ENCODE measurements at regions not wholly inside any gene's neighbourhood (a gene's known extent, or its start where the extent isn't known, plus 50 kb on each side); places are given as distances from the start of the nearest gene placed in this dataset.

DNA sequence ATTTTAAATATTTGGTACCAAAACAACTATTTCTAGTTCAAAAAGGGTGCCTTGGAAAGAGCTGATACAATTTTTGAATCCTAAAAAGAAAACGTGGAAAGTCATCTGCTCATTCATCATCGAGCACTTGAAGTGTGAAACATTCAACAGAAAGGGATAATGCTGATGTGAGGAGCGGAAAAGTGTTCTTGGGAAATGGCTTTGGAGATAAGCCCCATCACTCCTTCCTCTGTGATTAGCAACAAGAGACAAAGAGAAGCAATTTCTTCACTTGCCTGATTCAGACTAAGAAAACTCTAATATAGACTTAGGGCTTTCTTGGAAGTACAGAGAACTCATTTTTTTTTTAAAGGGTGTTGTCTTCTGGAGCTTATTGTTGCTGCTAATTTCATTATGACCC is 74.9 kb downstream of the C9orf152 start:
- CTCF ChIA-PET: interaction anchor here (1.0 to 1.8 kb wide), 2 partner anchors 10 to 230 kb away, joined by 5 to 7 read pairs; no protein-coding TSS in a partner anchor
- peaks cover 20% of the 10 kb centered on the region for H3K36me3 Mint-ChIP-seq

DNA sequence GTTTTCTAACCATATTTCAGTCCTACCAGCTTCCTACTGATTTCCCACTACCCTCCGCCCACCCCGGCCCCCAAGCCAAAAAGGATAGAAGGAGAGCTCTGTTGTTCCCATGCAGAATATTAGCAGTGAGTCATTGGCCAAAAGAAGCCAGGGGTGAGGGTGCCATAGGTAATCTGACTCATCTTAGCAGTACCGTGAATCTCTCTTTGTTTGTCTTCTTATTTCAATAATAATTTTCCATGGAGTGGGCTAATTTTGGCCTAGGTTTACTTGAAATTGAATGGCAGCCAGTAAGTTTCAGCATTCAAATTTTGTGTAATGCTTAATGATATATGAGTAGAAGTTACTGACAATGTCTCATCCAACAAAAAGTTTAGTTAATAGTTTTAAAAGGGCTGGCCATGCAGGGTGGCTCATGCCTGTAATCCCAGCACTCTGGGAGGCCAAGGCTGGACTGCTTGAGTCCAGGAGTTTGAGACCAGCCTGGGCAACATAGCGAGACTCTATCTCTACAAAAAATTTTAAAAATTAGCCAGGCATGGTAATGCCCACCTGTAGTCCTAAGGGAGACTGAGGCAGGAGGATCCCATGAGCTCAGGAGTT is 74.2 kb downstream of the C9orf152 start:
- Mint-ChIP-seq H3K27ac (no peak overlapping the region), H3K9me3 (no peaks in the 10 kb centered on the region), H3K4me1 (peaks cover 52% of the 10 kb centered on the region), H3K27me3 (ENCODE audit: low read depth) (peaks cover 3% of the 10 kb centered on the region), H3K36me3 (peaks cover 22% of the 10 kb centered on the region), H3K4me3 (no peak overlapping the region)
- POLR2A ChIA-PET: interaction anchor here (0.5 kb wide), 1 partner anchor 82 kb away, joined by 3 read pairs; no protein-coding TSS in a partner anchor
- DNase-seq (ENCODE audit: low spot score): no peak
- CTCF ChIA-PET: interaction anchor here (1.0 to 1.8 kb wide), 2 partner anchors 9 to 230 kb away, joined by 5 to 7 read pairs; no protein-coding TSS in a partner anchor
- no peak for ATAC-seq
- no peak for TF ChIP-seq NR1H2 (CRISPR knock-in tag; IDR thresholded peaks at IDR 0.05)
- no peak for TF ChIP-seq ZBTB21 (CRISPR knock-in tag; IDR thresholded peaks at IDR 0.05; ENCODE audit: borderline replicate concordance)
- no peak for TF ChIP-seq NFATC4 (CRISPR knock-in tag; IDR thresholded peaks at IDR 0.05)

More for the DNA sequence above, 74.9 kb downstream of the C9orf152 start:
- H3K27me3 Mint-ChIP-seq (ENCODE audit: low read depth): peaks cover 3% of the 10 kb centered on the region
- DNase-seq (ENCODE audit: low spot score): no peak
- H3K27ac Mint-ChIP-seq: no peak overlapping the region
- peaks cover 58% of the 10 kb centered on the region for H3K4me1 Mint-ChIP-seq
- ATAC-seq: no peak
- POLR2A ChIA-PET: no interaction called here
- no peaks in the 10 kb centered on the region for H3K9me3 Mint-ChIP-seq
- TF ChIP-seq NR3C1 (CRISPR knock-in tag; conservative IDR thresholded peaks at IDR 0.05; ENCODE audit: low read depth): no peak
- TF ChIP-seq, protein P1, sequence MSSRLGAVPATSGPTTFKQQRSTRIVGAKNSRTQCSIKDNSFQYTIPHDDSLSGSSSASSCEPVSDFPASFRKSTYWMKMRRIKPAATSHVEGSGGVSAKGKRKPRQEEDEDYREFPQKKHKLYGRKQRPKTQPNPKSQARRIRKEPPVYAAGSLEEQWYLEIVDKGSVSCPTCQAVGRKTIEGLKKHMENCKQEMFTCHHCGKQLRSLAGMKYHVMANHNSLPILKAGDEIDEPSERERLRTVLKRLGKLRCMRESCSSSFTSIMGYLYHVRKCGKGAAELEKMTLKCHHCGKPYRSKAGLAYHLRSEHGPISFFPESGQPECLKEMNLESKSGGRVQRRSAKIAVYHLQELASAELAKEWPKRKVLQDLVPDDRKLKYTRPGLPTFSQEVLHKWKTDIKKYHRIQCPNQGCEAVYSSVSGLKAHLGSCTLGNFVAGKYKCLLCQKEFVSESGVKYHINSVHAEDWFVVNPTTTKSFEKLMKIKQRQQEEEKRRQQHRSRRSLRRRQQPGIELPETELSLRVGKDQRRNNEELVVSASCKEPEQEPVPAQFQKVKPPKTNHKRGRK (CRISPR knock-in tag; IDR thresholded peaks at IDR 0.05; ENCODE audit: borderline replicate concordance): no peak
- TF ChIP-seq, protein P2, sequence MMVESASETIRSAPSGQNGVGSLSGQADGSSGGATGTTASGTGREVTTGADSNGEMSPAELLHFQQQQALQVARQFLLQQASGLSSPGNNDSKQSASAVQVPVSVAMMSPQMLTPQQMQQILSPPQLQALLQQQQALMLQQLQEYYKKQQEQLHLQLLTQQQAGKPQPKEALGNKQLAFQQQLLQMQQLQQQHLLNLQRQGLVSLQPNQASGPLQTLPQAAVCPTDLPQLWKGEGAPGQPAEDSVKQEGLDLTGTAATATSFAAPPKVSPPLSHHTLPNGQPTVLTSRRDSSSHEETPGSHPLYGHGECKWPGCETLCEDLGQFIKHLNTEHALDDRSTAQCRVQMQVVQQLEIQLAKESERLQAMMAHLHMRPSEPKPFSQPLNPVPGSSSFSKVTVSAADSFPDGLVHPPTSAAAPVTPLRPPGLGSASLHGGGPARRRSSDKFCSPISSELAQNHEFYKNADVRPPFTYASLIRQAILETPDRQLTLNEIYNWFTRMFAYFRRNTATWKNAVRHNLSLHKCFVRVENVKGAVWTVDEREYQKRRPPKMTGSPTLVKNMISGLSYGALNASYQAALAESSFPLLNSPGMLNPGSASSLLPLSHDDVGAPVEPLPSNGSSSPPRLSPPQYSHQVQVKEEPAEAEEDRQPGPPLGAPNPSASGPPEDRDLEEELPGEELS (CRISPR knock-in tag; IDR thresholded peaks at IDR 0.05): no peak
- TF ChIP-seq ZNF219 (CRISPR knock-in tag; IDR thresholded peaks at IDR 0.05; ENCODE audit: borderline replicate concordance): no peak
- no peak for TF ChIP-seq TCF7 (CRISPR knock-in tag; IDR thresholded peaks at IDR 0.05; ENCODE audit: low read depth)
- TF ChIP-seq PRRX2 (CRISPR knock-in tag; IDR thresholded peaks at IDR 0.05): no peak
- TF ChIP-seq, protein P3, sequence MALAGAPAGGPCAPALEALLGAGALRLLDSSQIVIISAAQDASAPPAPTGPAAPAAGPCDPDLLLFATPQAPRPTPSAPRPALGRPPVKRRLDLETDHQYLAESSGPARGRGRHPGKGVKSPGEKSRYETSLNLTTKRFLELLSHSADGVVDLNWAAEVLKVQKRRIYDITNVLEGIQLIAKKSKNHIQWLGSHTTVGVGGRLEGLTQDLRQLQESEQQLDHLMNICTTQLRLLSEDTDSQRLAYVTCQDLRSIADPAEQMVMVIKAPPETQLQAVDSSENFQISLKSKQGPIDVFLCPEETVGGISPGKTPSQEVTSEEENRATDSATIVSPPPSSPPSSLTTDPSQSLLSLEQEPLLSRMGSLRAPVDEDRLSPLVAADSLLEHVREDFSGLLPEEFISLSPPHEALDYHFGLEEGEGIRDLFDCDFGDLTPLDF (CRISPR knock-in tag; IDR thresholded peaks at IDR 0.05): no peak
- no peak for TF ChIP-seq KAT7 (CRISPR knock-in tag; IDR thresholded peaks at IDR 0.05; ENCODE audit: borderline replicate concordance)
- TF ChIP-seq, protein P4, sequence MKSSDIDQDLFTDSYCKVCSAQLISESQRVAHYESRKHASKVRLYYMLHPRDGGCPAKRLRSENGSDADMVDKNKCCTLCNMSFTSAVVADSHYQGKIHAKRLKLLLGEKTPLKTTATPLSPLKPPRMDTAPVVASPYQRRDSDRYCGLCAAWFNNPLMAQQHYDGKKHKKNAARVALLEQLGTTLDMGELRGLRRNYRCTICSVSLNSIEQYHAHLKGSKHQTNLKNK (CRISPR knock-in tag; IDR thresholded peaks at IDR 0.05): no peak
- no peak for TF ChIP-seq ATF1 (CRISPR knock-in tag; IDR thresholded peaks at IDR 0.05)
- no peak for TF ChIP-seq NFATC4 (CRISPR knock-in tag; IDR thresholded peaks at IDR 0.05)
- no peak for TF ChIP-seq SMAD4 (CRISPR knock-in tag; IDR thresholded peaks at IDR 0.05)
- no peak for TF ChIP-seq CREB1 (CRISPR knock-in tag; IDR thresholded peaks at IDR 0.05)
- no peak for TF ChIP-seq GTF2I (CRISPR knock-in tag; conservative IDR thresholded peaks at IDR 0.05)
- H3K4me3 Mint-ChIP-seq: no peak overlapping the region

DNA sequence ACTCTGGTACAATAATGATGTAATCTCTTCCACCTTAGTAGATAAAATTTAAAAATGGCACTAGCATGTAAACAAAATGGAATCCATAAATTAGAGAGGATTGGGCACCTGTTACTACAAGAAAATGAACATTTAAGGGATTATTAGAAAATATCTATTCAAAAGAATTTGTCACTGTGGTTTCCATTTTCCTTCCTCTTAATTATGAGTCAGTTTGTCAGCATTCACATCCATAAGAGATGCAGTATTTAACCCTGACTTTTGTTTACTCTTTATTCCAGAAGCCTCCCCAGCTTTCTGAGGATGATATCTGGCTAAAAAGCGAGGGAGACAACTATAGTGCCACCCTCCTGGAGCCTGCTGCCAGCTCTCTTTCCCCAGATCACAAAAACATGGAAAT is 72.1 kb downstream of the C9orf152 start:
- CTCF ChIA-PET: interaction anchor here (0.7 kb wide), 1 partner anchor 10 kb away, joined by 4 read pairs; no protein-coding TSS in a partner anchor
- Mint-ChIP-seq H3K4me1 (peaks cover 36% of the 10 kb centered on the region), H3K4me3 (no peak overlapping the region), H3K27ac (no peak overlapping the region), H3K9me3 (no peaks in the 10 kb centered on the region), H3K36me3 (peaks cover 36% of the 10 kb centered on the region), H3K27me3 (ENCODE audit: low read depth) (no peaks in the 10 kb centered on the region)
- POLR2A ChIA-PET: no interaction called here
- ATAC-seq (no peak), DNase-seq (ENCODE audit: low spot score) (no peak)
- TF ChIP-seq ATF1 (CRISPR knock-in tag; IDR thresholded peaks at IDR 0.05) (no peak), ZBTB21 (CRISPR knock-in tag; IDR thresholded peaks at IDR 0.05; ENCODE audit: borderline replicate concordance) (no peak)
- TF ChIP-seq, protein P5, sequence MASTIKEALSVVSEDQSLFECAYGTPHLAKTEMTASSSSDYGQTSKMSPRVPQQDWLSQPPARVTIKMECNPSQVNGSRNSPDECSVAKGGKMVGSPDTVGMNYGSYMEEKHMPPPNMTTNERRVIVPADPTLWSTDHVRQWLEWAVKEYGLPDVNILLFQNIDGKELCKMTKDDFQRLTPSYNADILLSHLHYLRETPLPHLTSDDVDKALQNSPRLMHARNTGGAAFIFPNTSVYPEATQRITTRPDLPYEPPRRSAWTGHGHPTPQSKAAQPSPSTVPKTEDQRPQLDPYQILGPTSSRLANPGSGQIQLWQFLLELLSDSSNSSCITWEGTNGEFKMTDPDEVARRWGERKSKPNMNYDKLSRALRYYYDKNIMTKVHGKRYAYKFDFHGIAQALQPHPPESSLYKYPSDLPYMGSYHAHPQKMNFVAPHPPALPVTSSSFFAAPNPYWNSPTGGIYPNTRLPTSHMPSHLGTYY (CRISPR knock-in tag; IDR thresholded peaks at IDR 0.05): no peak
- TF ChIP-seq, protein P6, sequence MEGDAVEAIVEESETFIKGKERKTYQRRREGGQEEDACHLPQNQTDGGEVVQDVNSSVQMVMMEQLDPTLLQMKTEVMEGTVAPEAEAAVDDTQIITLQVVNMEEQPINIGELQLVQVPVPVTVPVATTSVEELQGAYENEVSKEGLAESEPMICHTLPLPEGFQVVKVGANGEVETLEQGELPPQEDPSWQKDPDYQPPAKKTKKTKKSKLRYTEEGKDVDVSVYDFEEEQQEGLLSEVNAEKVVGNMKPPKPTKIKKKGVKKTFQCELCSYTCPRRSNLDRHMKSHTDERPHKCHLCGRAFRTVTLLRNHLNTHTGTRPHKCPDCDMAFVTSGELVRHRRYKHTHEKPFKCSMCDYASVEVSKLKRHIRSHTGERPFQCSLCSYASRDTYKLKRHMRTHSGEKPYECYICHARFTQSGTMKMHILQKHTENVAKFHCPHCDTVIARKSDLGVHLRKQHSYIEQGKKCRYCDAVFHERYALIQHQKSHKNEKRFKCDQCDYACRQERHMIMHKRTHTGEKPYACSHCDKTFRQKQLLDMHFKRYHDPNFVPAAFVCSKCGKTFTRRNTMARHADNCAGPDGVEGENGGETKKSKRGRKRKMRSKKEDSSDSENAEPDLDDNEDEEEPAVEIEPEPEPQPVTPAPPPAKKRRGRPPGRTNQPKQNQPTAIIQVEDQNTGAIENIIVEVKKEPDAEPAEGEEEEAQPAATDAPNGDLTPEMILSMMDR (IDR thresholded peaks at IDR 0.05): no peak
- TF ChIP-seq, protein P4 (CRISPR knock-in tag; IDR thresholded peaks at IDR 0.05): no peak
- TF ChIP-seq, protein P7, sequence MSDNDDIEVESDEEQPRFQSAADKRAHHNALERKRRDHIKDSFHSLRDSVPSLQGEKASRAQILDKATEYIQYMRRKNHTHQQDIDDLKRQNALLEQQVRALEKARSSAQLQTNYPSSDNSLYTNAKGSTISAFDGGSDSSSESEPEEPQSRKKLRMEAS (CRISPR knock-in tag; IDR thresholded peaks at IDR 0.05): no peak
- TF ChIP-seq, protein P8, sequence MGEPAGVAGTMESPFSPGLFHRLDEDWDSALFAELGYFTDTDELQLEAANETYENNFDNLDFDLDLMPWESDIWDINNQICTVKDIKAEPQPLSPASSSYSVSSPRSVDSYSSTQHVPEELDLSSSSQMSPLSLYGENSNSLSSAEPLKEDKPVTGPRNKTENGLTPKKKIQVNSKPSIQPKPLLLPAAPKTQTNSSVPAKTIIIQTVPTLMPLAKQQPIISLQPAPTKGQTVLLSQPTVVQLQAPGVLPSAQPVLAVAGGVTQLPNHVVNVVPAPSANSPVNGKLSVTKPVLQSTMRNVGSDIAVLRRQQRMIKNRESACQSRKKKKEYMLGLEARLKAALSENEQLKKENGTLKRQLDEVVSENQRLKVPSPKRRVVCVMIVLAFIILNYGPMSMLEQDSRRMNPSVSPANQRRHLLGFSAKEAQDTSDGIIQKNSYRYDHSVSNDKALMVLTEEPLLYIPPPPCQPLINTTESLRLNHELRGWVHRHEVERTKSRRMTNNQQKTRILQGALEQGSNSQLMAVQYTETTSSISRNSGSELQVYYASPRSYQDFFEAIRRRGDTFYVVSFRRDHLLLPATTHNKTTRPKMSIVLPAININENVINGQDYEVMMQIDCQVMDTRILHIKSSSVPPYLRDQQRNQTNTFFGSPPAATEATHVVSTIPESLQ (CRISPR knock-in tag; IDR thresholded peaks at IDR 0.05): no peak

All from WTC11 (cell line).